CD14-positive monocyte (primary cell): ENCODE measurements at regions not wholly inside any gene's neighbourhood (a gene's known extent, or its start where the extent isn't known, plus 50 kb on each side); places are given as distances from the start of the nearest gene placed in this dataset.

Source experiments
- DNase-seq, 3 donors: peaks; one replicate each; pipeline ENCODE4 v3.0.0-alpha.2; 2011 to 2022
- H2AFZ ChIP-seq: 2 replicates; pipeline ENCODE4 v1.6.0; 2012; ENCODE audit warnings: mild to moderate bottlenecking, low read depth, low read length, inconsistent platforms; ENCODE audit not compliant: insufficient read depth, poor library complexity, severe bottlenecking
- H3K27ac ChIP-seq, 2 donors: 1 replicate in 1 of 2; 2 replicates in 1 of 2; pipeline ENCODE4 v1.5.1; 2012 to 2013; ENCODE audit warnings: low read length in 2 of 2, control low read depth in 1 of 2, inconsistent platforms in 1 of 2, low read depth in 1 of 2, mild to moderate bottlenecking in 1 of 2
- H3K27me3 ChIP-seq, 2 donors: one replicate each; pipeline versions ENCODE4 v1.6.0 to v1.6.1; 2011 to 2013; ENCODE audit warnings: low read length in 2 of 2; ENCODE audit not compliant: control insufficient read depth in 2 of 2, insufficient read depth in 2 of 2
- H3K36me3 ChIP-seq, 2 donors: replicated peaks in 1 of 2; 1 replicate in 1 of 2; 2 replicates in 1 of 2; pipeline versions ENCODE4 v1.5.1 to v1.6.1; 2012 to 2013; ENCODE audit warnings: low read length in 2 of 2, control low read depth in 1 of 2, inconsistent platforms in 1 of 2, mild to moderate bottlenecking in 1 of 2; ENCODE audit not compliant: insufficient read depth in 2 of 2, control insufficient read depth in 1 of 2
- H3K4me1 ChIP-seq, 2 donors: 1 replicate in 1 of 2; 2 replicates in 1 of 2; pipeline versions ENCODE4 v1.5.1 to v1.6.1; 2012 to 2013; ENCODE audit warnings: low read length in 2 of 2, control low read depth in 1 of 2, inconsistent platforms in 1 of 2, mild to moderate bottlenecking in 1 of 2, moderate library complexity in 1 of 2; ENCODE audit not compliant: insufficient read depth in 2 of 2, control insufficient read depth in 1 of 2
- H3K4me2 ChIP-seq: replicated peaks from 2 replicates; pipeline ENCODE3; 2012; ENCODE audit warnings: low read length, moderate library complexity, mild to moderate bottlenecking; ENCODE audit not compliant: poor library complexity, severe bottlenecking; ENCODE audit errors: extremely low read depth
- H3K4me3 ChIP-seq, 3 experiments: fragments of 200-600 bp in 1 of 3; sonication (generic) in 1 of 3; replicated peaks in 1 of 3; 1 replicate in 2 of 3; 2 replicates in 1 of 3; pipeline ENCODE4 v1.5.1; 2011 to 2013; ENCODE audit warnings: low read length in 3 of 3, mild to moderate bottlenecking in 3 of 3, control low read depth in 2 of 3, low read depth in 2 of 3, inconsistent platforms in 1 of 3, moderate library complexity in 1 of 3
- H3K79me2 ChIP-seq: 2 replicates; pipeline ENCODE4 v1.6.0; 2012; ENCODE audit warnings: mild to moderate bottlenecking, control low read depth, inconsistent platforms, low read length, moderate library complexity; ENCODE audit not compliant: insufficient read depth
- H3K9ac ChIP-seq: 2 replicates; pipeline ENCODE4 v1.6.0; 2017; ENCODE audit warnings: low read length, mild to moderate bottlenecking; ENCODE audit not compliant: insufficient read depth, poor library complexity, severe bottlenecking
- H3K9me3 ChIP-seq, 2 donors: replicated peaks in 1 of 2; 1 replicate in 1 of 2; 2 replicates in 1 of 2; pipeline versions ENCODE4 v1.5.1 to v1.6.1; 2012 to 2013; ENCODE audit warnings: low read length in 2 of 2, control low read depth in 1 of 2; ENCODE audit not compliant: control insufficient read depth in 1 of 2, insufficient read depth in 1 of 2
- H4K20me1 ChIP-seq: 2 replicates; pipeline ENCODE4 v1.6.0; 2012; ENCODE audit warnings: mild to moderate bottlenecking, low read length, control low read depth, moderate library complexity; ENCODE audit not compliant: insufficient read depth
- H3K27ac Mint-ChIP-seq, 7 donors: one replicate each; pipeline ENCODE4 v1.8.0; 2020; ENCODE audit warnings: mild to moderate bottlenecking in 7 of 7, mixed read lengths in 7 of 7, moderate library complexity in 6 of 7, inconsistent platforms in 2 of 7
- H3K27me3 Mint-ChIP-seq, 3 donors: one replicate each; pipeline ENCODE4 v1.8.0; 2021 to 2022; ENCODE audit warnings: low read depth in 3 of 3, mild to moderate bottlenecking in 3 of 3, mixed read lengths in 3 of 3, moderate library complexity in 3 of 3, inconsistent platforms in 1 of 3
- H3K36me3 Mint-ChIP-seq, 2 donors: one replicate each; pipeline ENCODE4 v1.8.0; 2020; ENCODE audit warnings: mixed read lengths in 2 of 2, inconsistent platforms in 1 of 2, mild to moderate bottlenecking in 1 of 2
- H3K4me1 Mint-ChIP-seq: one replicate; pipeline ENCODE4 v1.8.0; 2020; ENCODE audit warnings: mild to moderate bottlenecking, mixed read lengths
- H3K4me3 Mint-ChIP-seq, 2 donors: one replicate each; pipeline ENCODE4 v1.8.0; 2020; ENCODE audit warnings: mild to moderate bottlenecking in 2 of 2, mixed read lengths in 2 of 2, moderate library complexity in 1 of 2
- H3K9me3 Mint-ChIP-seq, 7 donors: one replicate each; pipeline ENCODE4 v1.8.0; 2020 to 2022; ENCODE audit warnings: mixed read lengths in 7 of 7, mild to moderate bottlenecking in 6 of 7, moderate library complexity in 6 of 7, inconsistent platforms in 2 of 7
- CTCF ChIP-seq: fragments of 200-600 bp; IDR thresholded peaks from one replicate; pipeline ENCODE4 v1.8.0; 2022; ENCODE audit warnings: antibody characterized with exemption, mild to moderate bottlenecking
- WGBS: methylation state at CpG from one replicate; pipeline ENCODE4 v1.1.5; 2013; ENCODE audit warnings: missing lambda C conversion rate; ENCODE audit not compliant: insufficient coverage; 5-methylcytosine and 5-hydroxymethylcytosine counted together
- intact Hi-C, 2 donors: fragments of 100-400 bp; cut with micrococcal nuclease; formaldehyde crosslinking; loops; one replicate each; pipeline versions ENCODE4 v1.15.0 to v1.15.1; 2023

GRCh38 chr10:10687751-10688150 is 329.9 kb upstream of the CELF2 start:
- Histone ChIP-seq H3K4me2 (no peak overlapping the region), H4K20me1 (no peaks in the 10 kb centered on the region), H3K9ac (no peak overlapping the region), H3K79me2 (no peaks in the 10 kb centered on the region), H2AFZ (no peak overlapping the region), H3K4me1 (no peaks in the 10 kb centered on the region), H3K9me3 (no peaks in the 10 kb centered on the region), H3K36me3 (no peaks in the 10 kb centered on the region), H3K27me3 (no peaks in the 10 kb centered on the region), H3K27ac (no peak overlapping the region), H3K4me3 (no peak overlapping the region)
- no peaks in the 10 kb centered on the region for H3K27me3 Mint-ChIP-seq
- no peak for DNase-seq
- TF ChIP-seq CTCF = no peak
- H3K9me3 Mint-ChIP-seq = peaks cover 2 to 15% (median 10%) of the 10 kb centered on the region in 7 donors
- no peaks in the 10 kb centered on the region for H3K4me1 Mint-ChIP-seq
- no peak overlapping the region for H3K27ac Mint-ChIP-seq
- WGBS = no CpG with 5 or more reads among the region's 4 CpGs
- intact Hi-C loops = no loop called here
- H3K36me3 Mint-ChIP-seq = no peaks in the 10 kb centered on the region
- no peak overlapping the region for H3K4me3 Mint-ChIP-seq

- no peaks in the 10 kb centered on the region for H4K20me1 ChIP-seq
- TF ChIP-seq CTCF = no peak
- peaks cover 5 to 6% of the 10 kb centered on the region in 2 donors for H3K4me1 ChIP-seq
- Mint-ChIP-seq H3K36me3 (no peaks in the 10 kb centered on the region), H3K4me1 (peaks cover 3% of the 10 kb centered on the region), H3K27me3 (no peaks in the 10 kb centered on the region), H3K27ac (peak overlapping the region in 2 of 7 donors; percentile 15 to 65), H3K4me3 (no peak overlapping the region), H3K9me3 (peaks cover 0 to 3% (median 0%) of the 10 kb centered on the region in 7 donors)
- DNase-seq = peak; percentile 11 to 38 (median 28)
- H3K36me3 ChIP-seq = no peaks in the 10 kb centered on the region
- no peak overlapping the region for H2AFZ ChIP-seq
- H3K27ac ChIP-seq = no peak overlapping the region
- H3K27me3 ChIP-seq = no peaks in the 10 kb centered on the region
- no peaks in the 10 kb centered on the region for H3K9me3 ChIP-seq
- no peak overlapping the region for H3K4me3 ChIP-seq
- intact Hi-C loops = no loop called here
- no peaks in the 10 kb centered on the region for H3K79me2 ChIP-seq
- 4% methylated on average over 3 of the region's 3 CpGs for WGBS
- no peak overlapping the region for H3K4me2 ChIP-seq
- no peak overlapping the region for H3K9ac ChIP-seq
Measured at GRCh38 chr10:10699427-10699826, 318.2 kb upstream of the CELF2 start.
